ENCODE measurements at regions not wholly inside any gene's neighbourhood (a gene's known extent, or its start where the extent isn't known, plus 50 kb on each side); places are given as distances from the start of the nearest gene placed in this dataset.

DNA sequence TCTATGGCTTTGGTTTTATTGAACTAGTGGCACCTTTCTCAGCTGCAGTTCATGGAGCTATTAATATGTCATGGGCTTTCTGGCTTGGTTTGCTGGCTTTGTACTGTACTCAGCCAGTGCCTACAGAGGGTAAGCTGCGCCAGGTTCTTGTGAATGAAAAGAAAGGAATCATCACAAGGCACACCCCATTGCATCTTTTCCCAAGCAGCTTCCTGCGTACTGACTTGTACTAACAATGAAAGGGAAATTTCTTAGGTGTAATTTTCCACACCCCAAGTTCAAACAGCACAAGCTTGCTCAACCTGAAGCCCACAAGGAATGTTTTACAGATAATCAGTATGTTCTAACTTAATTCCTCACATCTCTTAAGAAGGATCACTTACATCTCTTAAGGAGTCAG is 78.0 kb upstream of the TNFSF18 start:
- DNase-seq (ENCODE audit: low read depth in 2 of 2), result no peak

GRCh38 chr1:173127369-173128307 is 76.9 kb upstream of the TNFSF18 start:
- DNase-seq (ENCODE audit: low read depth in 2 of 2), result no peak

DNA sequence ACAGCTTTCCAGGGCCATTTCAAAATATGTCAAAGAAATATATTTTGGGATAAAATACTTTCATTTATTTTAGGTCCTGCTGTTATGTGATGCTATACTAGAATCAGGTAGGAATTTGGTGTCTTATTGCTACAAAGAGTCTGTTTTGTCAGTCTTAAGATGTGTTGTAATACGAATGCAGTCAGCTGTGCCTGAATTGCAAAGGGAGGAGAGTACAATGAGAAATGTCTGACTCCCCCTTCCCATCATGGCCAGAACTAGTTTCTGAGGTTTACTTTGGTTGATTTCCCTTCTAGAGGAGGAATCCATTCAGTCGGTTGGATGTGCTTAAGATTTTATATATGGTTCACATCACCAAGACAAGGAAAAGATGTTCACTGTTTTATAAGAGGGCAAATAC is 75.7 kb upstream of the TNFSF18 start:
- DNase-seq (ENCODE audit: low read depth in 2 of 2), result no peak

DNA sequence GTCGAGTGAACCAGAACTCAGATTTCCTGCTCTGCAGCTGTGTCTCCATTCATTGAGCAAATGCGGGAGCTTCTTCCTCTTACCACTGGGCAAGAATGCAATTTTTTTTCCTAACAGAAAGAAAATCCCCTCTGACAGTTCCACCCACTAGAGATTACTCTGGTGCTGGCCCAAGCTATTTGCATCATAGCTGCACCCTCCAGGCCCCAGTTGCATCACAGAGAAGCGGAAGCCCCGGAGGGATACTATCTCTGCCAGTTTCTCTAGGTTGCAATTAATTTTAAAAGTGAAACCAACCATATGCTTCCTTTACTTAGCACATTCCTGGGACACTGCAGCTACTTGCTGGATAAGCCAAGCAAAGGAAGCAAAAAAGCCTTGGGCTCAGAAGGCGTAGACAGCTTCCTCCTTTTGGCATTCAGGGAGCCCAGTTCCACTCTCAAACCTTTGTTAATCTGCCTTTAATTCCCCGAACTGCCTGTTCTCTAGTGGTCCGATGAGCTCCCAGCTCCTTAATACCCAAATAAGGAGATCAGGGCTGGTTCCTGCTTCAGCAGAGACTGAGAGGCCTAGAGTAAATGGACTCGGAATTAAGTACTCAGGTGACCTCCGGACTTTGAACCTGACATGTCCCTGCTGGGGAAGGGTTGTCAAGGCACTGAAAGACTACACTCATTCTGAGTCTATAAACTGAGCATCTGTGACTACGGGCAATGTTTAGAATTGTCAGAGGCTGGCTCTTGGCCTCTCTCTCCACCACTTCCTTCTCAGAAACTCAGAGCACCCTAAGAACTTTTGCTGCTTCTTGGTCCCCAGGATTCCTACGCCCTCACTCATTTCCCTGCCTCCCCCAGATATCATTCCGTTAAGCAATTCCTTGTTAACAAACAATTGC is 72.5 kb upstream of the TNFSF18 start:
- peak; percentile 45 to 52 for DNase-seq (ENCODE audit: low read depth in 2 of 2)

DNA sequence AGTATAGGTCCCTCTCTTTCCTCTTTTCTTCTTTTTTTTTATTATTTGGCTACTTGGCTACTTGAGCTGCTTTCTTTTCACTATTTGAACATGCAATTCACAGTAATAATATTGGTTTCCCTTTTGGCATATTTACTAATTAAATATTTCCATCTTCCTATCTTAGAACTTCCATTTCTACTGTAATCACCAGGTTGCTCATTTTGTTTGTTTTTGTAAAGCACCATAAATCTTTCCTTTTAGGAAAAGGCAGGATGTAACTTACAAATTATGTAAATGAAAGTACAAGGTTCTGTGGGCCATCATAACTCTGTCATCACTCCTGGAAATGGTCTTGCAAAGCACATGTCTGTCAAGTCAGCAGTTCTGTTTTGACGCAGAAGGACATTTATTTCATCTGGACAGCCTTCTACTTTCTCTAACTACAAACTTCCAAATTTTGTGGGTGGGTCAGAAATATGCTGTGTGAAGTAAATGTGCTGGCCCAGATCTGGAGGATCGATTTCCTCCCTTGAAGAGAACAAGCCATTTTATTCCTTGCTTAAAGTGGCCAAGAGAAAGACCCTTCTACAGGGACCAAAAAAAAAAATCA is 71.7 kb upstream of the TNFSF18 start:
- peak; percentile 77 to 88 for DNase-seq (ENCODE audit: low read depth in 2 of 2)

- DNase-seq (ENCODE audit: low read depth in 2 of 2), result no peak
These were observed 67.7 kb upstream of the TNFSF18 start for GRCh38 chr1:173118404-173118803.

- DNase-seq (ENCODE audit: low read depth in 2 of 2), result no peak
These were observed 67.0 kb upstream of the TNFSF18 start for GRCh38 chr1:173117761-173118160.

DNA sequence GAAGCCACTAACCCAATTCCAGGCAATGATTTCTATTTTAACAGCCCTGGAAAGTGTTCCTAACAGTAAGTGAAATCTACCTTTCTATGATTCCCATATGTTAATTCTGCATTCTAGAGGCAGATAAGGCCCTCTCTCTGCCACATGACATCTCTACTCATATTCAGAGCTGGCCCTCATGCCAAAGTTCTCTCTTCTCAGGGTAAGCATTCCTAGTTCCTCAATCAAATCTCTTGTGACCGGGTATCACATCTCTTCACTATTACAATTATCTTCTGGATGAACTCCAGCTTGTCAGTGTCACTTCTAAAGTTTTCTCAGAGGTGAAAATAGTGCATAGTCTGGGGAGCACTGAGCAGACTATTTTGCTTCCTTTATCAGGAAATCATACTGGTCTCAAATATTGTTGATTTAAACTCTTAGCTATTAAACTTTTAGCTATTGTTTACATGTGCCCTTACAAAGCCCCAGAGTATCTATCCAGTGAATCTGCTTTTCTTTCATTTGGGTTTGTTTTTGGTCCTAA is 66.4 kb upstream of the TNFSF18 start:
- peak in 1 of 2 donors; percentile 57 for DNase-seq (ENCODE audit: low read depth in 2 of 2)

DNA sequence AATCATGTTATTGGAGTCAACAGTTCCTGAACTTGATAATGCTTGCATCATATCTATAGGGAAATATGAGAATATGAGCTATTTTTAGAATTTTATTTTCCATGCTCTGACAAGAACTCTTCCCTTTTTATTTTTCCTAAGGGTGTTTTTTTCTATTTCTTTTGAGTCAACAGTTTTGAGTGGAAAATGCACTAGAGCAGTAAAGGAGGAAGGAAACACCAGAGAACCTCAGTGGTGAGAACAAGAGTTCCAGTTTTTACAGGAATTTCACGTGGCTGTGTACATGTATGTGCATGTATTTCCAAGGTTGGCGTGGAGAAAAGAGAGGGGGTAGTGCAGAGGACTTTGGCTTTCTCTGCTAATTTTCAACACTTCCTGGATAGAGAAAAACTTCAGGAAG is 63.6 kb upstream of the TNFSF18 start:
- peak; percentile 16 to 30 for DNase-seq (ENCODE audit: low read depth in 2 of 2)

- DNase-seq (ENCODE audit: low read depth in 2 of 2), result peak in 1 of 2 donors; percentile 67
These were observed 62.4 kb upstream of the TNFSF18 start for GRCh38 chr1:173113015-173113741.

- peak; percentile 63 to 82 for DNase-seq (ENCODE audit: low read depth in 2 of 2)
These were observed 61.4 kb upstream of the TNFSF18 start for GRCh38 chr1:173112129-173112528.

GRCh38 chr1:173107696-173108095 is 57.0 kb upstream of the TNFSF18 start:
- DNase-seq (ENCODE audit: low read depth in 2 of 2), result no peak

- no peak for DNase-seq (ENCODE audit: low read depth in 2 of 2)
These were observed 52.3 kb upstream of the TNFSF18 start for GRCh38 chr1:173103006-173103405.

GRCh38 chr1:173101589-173101988 is 50.8 kb upstream of the TNFSF18 start:
- DNase-seq (ENCODE audit: low read depth in 2 of 2), result no peak

GRCh38 chr1:173100476-173101107 is 49.9 kb upstream of the TNFSF18 start:
- no peak for DNase-seq (ENCODE audit: low read depth in 2 of 2)
